ENCODE measurements at regions not wholly inside any gene's neighbourhood (a gene's known extent, or its start where the extent isn't known, plus 50 kb on each side); places are given as distances from the start of the nearest gene placed in this dataset.
"Not testable (repeated sequence)": the region's sequence is repeated elsewhere in the genome, so short reads cannot be mapped to it uniquely, and the experiment has no call there.

DNA sequence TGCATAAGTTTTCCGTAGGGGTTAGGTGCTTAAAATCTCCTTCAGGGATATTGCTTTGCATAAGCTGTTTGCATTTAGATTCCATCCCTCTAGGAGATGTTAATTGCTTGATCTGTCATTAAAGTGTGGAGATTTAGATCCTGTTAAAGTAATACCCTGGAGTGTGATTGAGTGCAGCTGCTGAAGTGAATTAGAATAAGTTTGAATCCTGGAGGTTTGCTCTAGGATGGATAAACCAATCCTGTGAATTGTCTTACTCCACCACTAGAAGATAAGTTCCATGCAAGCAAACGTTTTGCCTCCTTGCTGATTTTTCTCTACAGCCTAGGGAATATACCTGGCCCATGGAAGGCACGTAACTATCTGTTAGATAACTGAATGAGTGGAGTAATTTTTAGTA, 1487.2 kb upstream of the PRR20A start:
- no peak for DNase-seq
- no peaks in the 10 kb centered on the region for H3K4me1 ChIP-seq
- H3K4me3 ChIP-seq (ENCODE audit: low read depth, low read length) = no peak overlapping the region
- no peaks in the 10 kb centered on the region for H3K36me3 ChIP-seq
- TF ChIP-seq, protein P1, sequence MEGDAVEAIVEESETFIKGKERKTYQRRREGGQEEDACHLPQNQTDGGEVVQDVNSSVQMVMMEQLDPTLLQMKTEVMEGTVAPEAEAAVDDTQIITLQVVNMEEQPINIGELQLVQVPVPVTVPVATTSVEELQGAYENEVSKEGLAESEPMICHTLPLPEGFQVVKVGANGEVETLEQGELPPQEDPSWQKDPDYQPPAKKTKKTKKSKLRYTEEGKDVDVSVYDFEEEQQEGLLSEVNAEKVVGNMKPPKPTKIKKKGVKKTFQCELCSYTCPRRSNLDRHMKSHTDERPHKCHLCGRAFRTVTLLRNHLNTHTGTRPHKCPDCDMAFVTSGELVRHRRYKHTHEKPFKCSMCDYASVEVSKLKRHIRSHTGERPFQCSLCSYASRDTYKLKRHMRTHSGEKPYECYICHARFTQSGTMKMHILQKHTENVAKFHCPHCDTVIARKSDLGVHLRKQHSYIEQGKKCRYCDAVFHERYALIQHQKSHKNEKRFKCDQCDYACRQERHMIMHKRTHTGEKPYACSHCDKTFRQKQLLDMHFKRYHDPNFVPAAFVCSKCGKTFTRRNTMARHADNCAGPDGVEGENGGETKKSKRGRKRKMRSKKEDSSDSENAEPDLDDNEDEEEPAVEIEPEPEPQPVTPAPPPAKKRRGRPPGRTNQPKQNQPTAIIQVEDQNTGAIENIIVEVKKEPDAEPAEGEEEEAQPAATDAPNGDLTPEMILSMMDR (IDR thresholded peaks at IDR 0.05; ENCODE audit: low read depth, low read length) = no peak
- H3K9me3 ChIP-seq = no peaks in the 10 kb centered on the region
- H3K27me3 ChIP-seq = no peaks in the 10 kb centered on the region

DNA sequence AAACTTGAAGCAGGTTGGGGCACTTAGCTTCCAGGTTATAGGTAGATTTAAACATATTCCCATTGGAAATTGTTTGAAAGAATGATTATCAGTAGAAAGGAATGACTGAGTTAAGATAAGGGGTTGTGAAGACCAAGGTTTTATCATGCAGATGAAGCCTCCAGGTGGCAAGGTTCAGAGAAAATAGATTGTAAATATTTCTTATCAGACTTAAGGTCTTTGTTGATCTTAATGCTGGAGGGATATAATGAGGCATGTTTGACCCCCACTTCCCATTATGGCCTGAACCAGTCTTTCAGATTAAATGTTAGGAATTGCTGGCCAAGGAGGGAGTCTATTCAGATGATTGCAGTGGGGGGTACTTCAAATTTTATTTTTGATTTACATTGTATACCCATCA, 1486.5 kb upstream of the PRR20A start:
- H3K9me3 ChIP-seq = no peaks in the 10 kb centered on the region
- no peaks in the 10 kb centered on the region for H3K36me3 ChIP-seq
- no peak for DNase-seq
- TF ChIP-seq, protein P1 (IDR thresholded peaks at IDR 0.05; ENCODE audit: low read depth, low read length) = no peak
- H3K4me1 ChIP-seq = no peaks in the 10 kb centered on the region
- H3K4me3 ChIP-seq (ENCODE audit: low read depth, low read length) = no peak overlapping the region
- no peaks in the 10 kb centered on the region for H3K27me3 ChIP-seq

DNA sequence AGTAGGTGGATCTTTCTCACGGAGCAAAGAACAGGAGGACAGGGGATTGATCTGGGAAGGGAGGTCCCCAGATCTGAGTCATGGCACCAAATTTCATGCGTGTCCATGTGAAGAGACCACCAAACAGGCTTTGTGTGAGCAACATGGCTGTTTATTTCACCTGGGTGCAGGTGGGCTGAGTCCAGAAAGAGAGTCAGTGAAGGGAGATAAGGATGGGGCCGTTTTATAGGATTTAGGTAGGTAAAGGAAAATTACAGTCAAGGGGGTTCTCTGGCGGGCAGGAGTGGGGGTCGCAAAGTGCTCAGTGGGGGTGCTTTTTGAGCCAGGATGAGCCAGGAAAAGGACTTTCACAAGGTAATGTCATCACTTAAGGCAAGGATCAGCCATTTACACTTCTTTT, 1480.5 kb upstream of the PRR20A start:
- not testable (repeated sequence) for H3K27me3 ChIP-seq; H3K4me1 ChIP-seq; H3K9me3 ChIP-seq; H3K4me3 ChIP-seq (ENCODE audit: low read depth, low read length); DNase-seq; H3K36me3 ChIP-seq

DNA sequence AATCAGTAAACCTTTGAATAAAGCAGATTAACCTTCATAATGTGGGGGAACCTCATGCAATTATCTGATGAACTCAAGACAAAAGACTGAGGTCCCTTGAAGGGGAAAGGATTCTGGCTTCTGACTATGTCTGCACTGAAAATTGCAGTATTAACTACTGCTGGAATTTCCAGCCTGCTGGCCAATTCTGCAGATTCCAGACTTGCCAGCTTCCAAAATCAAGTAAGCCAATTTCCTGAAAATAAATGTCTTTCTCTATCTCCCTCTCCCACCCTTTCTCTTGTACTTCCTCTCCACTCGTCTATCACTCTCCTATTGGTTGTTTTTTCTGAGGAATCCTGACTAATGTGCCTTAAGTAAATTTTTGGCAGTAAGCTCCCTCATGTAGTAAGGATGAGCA, 1479.9 kb upstream of the PRR20A start:
- no peak for DNase-seq
- no peaks in the 10 kb centered on the region for H3K9me3 ChIP-seq
- TF ChIP-seq, protein P1 (IDR thresholded peaks at IDR 0.05; ENCODE audit: low read depth, low read length) = no peak
- H3K27me3 ChIP-seq = no peaks in the 10 kb centered on the region
- H3K4me1 ChIP-seq = no peaks in the 10 kb centered on the region
- no peak overlapping the region for H3K4me3 ChIP-seq (ENCODE audit: low read depth, low read length)
- H3K36me3 ChIP-seq = no peaks in the 10 kb centered on the region

DNA sequence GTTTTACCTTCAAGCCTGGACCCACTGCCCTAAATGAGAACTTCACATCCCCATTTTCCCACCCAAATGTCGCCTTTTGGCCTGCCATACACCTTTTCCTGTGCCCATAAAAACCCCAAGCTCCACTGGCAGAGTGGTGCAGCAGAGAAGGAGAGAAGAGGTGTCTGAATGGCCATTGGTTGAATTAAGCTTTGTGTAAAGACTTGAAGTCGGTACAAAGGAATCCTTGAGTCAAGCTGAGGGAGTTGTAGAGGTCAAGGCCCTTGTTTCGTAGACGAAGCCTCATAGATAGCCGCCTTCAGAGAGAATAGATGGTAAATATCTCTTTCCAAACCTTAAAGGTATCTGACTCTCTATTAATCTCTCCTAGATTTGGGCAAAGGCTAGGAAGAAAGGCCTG, 1479.2 kb upstream of the PRR20A start:
- no peaks in the 10 kb centered on the region for H3K4me1 ChIP-seq
- no peaks in the 10 kb centered on the region for H3K36me3 ChIP-seq
- DNase-seq = no peak
- H3K27me3 ChIP-seq = no peaks in the 10 kb centered on the region
- H3K4me3 ChIP-seq (ENCODE audit: low read depth, low read length) = no peak overlapping the region
- TF ChIP-seq, protein P1 (IDR thresholded peaks at IDR 0.05; ENCODE audit: low read depth, low read length) = no peak
- H3K9me3 ChIP-seq = no peaks in the 10 kb centered on the region

DNA sequence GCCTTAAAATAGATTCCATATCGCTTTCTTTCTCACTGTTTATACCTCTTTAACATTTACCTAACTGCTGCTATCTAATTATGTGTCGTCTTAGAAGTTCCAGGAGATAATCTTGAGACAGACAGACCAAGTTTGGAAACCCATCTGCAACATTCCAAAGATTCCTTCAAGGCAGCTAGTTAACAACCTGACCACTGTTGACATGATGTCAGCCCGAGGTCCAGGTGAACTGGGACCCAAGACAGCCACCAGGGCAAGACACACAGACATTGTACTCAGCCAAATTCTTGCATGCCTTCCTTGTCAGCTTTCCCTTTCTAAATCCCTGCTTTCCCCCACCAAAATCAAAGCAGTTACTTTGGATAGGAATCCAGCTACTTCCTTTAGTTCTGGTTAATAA, 1476.5 kb upstream of the PRR20A start:
- Histone ChIP-seq H3K36me3 (no peaks in the 10 kb centered on the region), H3K27me3 (no peaks in the 10 kb centered on the region), H3K9me3 (no peaks in the 10 kb centered on the region), H3K4me1 (no peaks in the 10 kb centered on the region), H3K4me3 (ENCODE audit: low read depth, low read length) (no peak overlapping the region)
- DNase-seq = no peak
- TF ChIP-seq, protein P1 (IDR thresholded peaks at IDR 0.05; ENCODE audit: low read depth, low read length) = no peak

DNA sequence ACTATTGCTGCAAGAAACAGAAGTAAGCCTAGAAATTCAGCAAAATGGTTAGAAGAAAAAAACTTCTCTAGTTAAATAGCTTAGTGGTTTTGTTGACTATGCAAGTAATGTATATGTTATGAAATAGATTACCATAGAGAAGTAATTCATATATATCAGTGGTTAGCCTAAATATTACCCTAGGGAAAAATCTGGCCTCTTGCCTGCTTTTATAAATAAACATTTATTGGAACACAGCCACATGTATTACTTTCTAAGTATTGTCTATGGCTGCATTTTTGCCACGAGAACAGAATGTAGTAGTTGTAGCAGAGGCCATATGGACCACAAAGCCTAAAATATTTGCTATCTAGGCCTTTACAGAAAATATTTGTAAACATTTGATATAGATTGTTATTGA, 1471.7 kb upstream of the PRR20A start:
- no peak for DNase-seq
- TF ChIP-seq, protein P1 (IDR thresholded peaks at IDR 0.05; ENCODE audit: low read depth, low read length) = no peak
- Histone ChIP-seq H3K27me3 (no peaks in the 10 kb centered on the region), H3K4me3 (ENCODE audit: low read depth, low read length) (no peak overlapping the region), H3K4me1 (no peaks in the 10 kb centered on the region), H3K9me3 (no peaks in the 10 kb centered on the region), H3K36me3 (no peaks in the 10 kb centered on the region)
